ENCODE measurements at regions not wholly inside any gene's neighbourhood (a gene's known extent, or its start where the extent isn't known, plus 50 kb on each side); places are given as distances from the start of the nearest gene placed in this dataset.

DNA sequence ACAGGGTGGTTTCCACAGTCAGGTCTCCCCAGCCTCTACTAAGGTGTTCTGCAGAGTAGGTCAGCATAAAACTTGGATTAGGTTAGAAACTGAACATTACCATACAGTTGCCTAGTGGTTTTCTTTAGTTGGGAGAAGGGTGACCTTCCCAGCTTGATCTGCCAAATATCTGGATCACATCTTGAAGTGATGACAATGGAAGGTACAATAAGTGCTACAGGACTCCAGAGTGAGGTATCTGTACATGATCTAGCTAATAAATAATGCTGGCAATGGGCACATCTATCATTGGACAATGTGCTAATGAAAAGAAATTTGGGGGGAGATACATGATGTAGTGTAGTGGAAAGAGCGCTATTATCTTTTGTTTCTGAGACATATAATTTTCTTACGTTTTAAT, 54.6 kb upstream of the ACVR1 start:
- no peak for ATAC-seq
- TF ChIP-seq, protein P1, sequence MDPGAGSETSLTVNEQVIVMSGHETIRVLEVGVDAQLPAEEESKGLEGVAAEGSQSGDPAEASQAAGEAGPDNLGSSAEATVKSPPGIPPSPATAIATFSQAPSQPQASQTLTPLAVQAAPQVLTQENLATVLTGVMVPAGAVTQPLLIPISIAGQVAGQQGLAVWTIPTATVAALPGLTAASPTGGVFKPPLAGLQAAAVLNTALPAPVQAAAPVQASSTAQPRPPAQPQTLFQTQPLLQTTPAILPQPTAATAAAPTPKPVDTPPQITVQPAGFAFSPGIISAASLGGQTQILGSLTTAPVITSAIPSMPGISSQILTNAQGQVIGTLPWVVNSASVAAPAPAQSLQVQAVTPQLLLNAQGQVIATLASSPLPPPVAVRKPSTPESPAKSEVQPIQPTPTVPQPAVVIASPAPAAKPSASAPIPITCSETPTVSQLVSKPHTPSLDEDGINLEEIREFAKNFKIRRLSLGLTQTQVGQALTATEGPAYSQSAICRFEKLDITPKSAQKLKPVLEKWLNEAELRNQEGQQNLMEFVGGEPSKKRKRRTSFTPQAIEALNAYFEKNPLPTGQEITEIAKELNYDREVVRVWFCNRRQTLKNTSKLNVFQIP (CRISPR knock-in tag; IDR thresholded peaks at IDR 0.05; ENCODE audit: borderline replicate concordance, low read depth) = no peak
- TF ChIP-seq OSR1 (CRISPR knock-in tag; IDR thresholded peaks at IDR 0.05) (no peak), SNAI2 (CRISPR knock-in tag; IDR thresholded peaks at IDR 0.05) (no peak), ZFP3 (CRISPR knock-in tag; IDR thresholded peaks at IDR 0.05) (no peak), TCF4 (CRISPR knock-in tag; IDR thresholded peaks at IDR 0.05; ENCODE audit: borderline replicate concordance) (no peak), ZFP30 (CRISPR knock-in tag; IDR thresholded peaks at IDR 0.05) (no peak), PPARA (CRISPR knock-in tag; IDR thresholded peaks at IDR 0.05; ENCODE audit: borderline replicate concordance) (no peak), CSDC2 (CRISPR knock-in tag; IDR thresholded peaks at IDR 0.05) (no peak), ZNF8 (CRISPR knock-in tag; IDR thresholded peaks at IDR 0.05) (no peak), ZNF565 (CRISPR knock-in tag; conservative IDR thresholded peaks at IDR 0.05; ENCODE audit: low read depth) (no peak), CSRNP3 (CRISPR knock-in tag; IDR thresholded peaks at IDR 0.05) (no peak), TOX (CRISPR knock-in tag; IDR thresholded peaks at IDR 0.05; ENCODE audit: borderline replicate concordance) (no peak), ZNF70 (CRISPR knock-in tag; IDR thresholded peaks at IDR 0.05) (no peak), ZC3H10 (CRISPR knock-in tag; IDR thresholded peaks at IDR 0.05) (no peak), BACH2 (CRISPR knock-in tag; IDR thresholded peaks at IDR 0.05; ENCODE audit: borderline replicate concordance) (no peak), ISL1 (CRISPR knock-in tag; IDR thresholded peaks at IDR 0.05) (no peak), ARNTL (CRISPR knock-in tag; IDR thresholded peaks at IDR 0.05; ENCODE audit: borderline replicate concordance, low read depth) (no peak)
- TF ChIP-seq, protein P2, sequence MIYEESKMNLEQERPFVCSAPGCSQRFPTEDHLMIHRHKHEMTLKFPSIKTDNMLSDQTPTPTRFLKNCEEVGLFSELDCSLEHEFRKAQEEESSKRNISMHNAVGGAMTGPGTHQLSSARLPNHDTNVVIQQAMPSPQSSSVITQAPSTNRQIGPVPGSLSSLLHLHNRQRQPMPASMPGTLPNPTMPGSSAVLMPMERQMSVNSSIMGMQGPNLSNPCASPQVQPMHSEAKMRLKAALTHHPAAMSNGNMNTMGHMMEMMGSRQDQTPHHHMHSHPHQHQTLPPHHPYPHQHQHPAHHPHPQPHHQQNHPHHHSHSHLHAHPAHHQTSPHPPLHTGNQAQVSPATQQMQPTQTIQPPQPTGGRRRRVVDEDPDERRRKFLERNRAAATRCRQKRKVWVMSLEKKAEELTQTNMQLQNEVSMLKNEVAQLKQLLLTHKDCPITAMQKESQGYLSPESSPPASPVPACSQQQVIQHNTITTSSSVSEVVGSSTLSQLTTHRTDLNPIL (CRISPR knock-in tag; IDR thresholded peaks at IDR 0.05; ENCODE audit: low read depth) = no peak
- TF ChIP-seq, protein P3, sequence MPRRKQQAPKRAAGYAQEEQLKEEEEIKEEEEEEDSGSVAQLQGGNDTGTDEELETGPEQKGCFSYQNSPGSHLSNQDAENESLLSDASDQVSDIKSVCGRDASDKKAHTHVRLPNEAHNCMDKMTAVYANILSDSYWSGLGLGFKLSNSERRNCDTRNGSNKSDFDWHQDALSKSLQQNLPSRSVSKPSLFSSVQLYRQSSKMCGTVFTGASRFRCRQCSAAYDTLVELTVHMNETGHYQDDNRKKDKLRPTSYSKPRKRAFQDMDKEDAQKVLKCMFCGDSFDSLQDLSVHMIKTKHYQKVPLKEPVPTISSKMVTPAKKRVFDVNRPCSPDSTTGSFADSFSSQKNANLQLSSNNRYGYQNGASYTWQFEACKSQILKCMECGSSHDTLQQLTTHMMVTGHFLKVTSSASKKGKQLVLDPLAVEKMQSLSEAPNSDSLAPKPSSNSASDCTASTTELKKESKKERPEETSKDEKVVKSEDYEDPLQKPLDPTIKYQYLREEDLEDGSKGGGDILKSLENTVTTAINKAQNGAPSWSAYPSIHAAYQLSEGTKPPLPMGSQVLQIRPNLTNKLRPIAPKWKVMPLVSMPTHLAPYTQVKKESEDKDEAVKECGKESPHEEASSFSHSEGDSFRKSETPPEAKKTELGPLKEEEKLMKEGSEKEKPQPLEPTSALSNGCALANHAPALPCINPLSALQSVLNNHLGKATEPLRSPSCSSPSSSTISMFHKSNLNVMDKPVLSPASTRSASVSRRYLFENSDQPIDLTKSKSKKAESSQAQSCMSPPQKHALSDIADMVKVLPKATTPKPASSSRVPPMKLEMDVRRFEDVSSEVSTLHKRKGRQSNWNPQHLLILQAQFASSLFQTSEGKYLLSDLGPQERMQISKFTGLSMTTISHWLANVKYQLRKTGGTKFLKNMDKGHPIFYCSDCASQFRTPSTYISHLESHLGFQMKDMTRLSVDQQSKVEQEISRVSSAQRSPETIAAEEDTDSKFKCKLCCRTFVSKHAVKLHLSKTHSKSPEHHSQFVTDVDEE (CRISPR knock-in tag; IDR thresholded peaks at IDR 0.05) = no peak
- TF ChIP-seq, protein P4, sequence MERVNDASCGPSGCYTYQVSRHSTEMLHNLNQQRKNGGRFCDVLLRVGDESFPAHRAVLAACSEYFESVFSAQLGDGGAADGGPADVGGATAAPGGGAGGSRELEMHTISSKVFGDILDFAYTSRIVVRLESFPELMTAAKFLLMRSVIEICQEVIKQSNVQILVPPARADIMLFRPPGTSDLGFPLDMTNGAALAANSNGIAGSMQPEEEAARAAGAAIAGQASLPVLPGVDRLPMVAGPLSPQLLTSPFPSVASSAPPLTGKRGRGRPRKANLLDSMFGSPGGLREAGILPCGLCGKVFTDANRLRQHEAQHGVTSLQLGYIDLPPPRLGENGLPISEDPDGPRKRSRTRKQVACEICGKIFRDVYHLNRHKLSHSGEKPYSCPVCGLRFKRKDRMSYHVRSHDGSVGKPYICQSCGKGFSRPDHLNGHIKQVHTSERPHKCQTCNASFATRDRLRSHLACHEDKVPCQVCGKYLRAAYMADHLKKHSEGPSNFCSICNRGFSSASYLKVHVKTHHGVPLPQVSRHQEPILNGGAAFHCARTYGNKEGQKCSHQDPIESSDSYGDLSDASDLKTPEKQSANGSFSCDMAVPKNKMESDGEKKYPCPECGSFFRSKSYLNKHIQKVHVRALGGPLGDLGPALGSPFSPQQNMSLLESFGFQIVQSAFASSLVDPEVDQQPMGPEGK (CRISPR knock-in tag; IDR thresholded peaks at IDR 0.05; ENCODE audit: borderline replicate concordance) = no peak

DNA sequence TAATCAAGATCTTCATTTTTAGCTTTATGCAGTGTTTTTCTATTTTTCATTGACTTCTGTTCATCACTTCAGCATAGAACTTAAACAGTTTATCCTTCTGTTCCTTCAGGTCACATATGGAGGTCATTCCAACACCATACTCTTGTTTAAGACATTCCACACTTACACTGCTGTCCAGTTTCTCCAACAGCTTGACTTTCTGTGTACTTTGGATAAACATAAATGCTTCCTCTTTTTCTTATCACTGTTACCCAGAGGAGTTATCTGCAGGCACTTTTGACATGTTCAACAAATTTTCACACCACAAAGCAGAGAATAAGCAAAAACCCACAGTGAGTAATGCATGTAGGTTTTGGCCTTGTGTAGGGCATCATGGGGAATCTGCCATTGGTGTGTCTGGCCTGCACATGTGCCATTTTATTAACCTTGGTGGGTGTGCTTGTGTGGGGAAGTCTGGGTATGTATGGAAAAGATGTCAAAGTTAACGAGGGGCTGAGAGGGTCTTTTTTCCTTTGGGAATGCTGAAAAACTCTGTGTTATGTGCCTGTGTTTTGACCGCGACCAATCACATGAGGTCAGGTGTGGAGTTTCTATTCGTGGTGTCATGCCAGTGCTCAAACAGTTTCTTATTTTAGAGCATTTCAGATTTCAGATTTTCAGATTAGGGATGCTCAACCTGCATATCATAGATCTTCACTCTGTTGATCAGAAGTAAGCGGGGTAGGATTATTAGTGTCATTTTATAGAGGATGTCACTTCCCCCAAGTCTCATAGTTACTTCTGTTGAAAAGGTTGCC, 53.9 kb upstream of the ACVR1 start:
- TF ChIP-seq TOX (CRISPR knock-in tag; IDR thresholded peaks at IDR 0.05; ENCODE audit: borderline replicate concordance) (no peak), TCF4 (CRISPR knock-in tag; IDR thresholded peaks at IDR 0.05; ENCODE audit: borderline replicate concordance) (no peak), ZFP30 (CRISPR knock-in tag; IDR thresholded peaks at IDR 0.05) (no peak), PPARA (CRISPR knock-in tag; IDR thresholded peaks at IDR 0.05; ENCODE audit: borderline replicate concordance) (no peak), ARNTL (CRISPR knock-in tag; IDR thresholded peaks at IDR 0.05; ENCODE audit: borderline replicate concordance, low read depth) (no peak), RARB (CRISPR knock-in tag; IDR thresholded peaks at IDR 0.05) (no peak), ZNF565 (CRISPR knock-in tag; conservative IDR thresholded peaks at IDR 0.05; ENCODE audit: low read depth) (no peak), BACH2 (CRISPR knock-in tag; IDR thresholded peaks at IDR 0.05; ENCODE audit: borderline replicate concordance) (no peak), GLIS3 (CRISPR knock-in tag; IDR thresholded peaks at IDR 0.05) (no peak), CSDC2 (CRISPR knock-in tag; IDR thresholded peaks at IDR 0.05) (no peak), ZC3H10 (CRISPR knock-in tag; IDR thresholded peaks at IDR 0.05) (no peak), ISL1 (CRISPR knock-in tag; IDR thresholded peaks at IDR 0.05) (no peak), ESRRG (CRISPR knock-in tag; IDR thresholded peaks at IDR 0.05) (no peak)
- TF ChIP-seq, protein P2 (CRISPR knock-in tag; IDR thresholded peaks at IDR 0.05; ENCODE audit: low read depth) = no peak
- TF ChIP-seq, protein P4 (CRISPR knock-in tag; IDR thresholded peaks at IDR 0.05; ENCODE audit: borderline replicate concordance) = no peak
- no peak for ATAC-seq
